Immature natural killer cell (primary cell): ENCODE measurements at regions not wholly inside any gene's neighbourhood (a gene's known extent, or its start where the extent isn't known, plus 50 kb on each side); places are given as distances from the start of the nearest gene placed in this dataset.
"Not testable (repeated sequence)": the region's sequence is repeated elsewhere in the genome, so short reads cannot be mapped to it uniquely, and the experiment has no call there.

ENCODE experiments used
- DNase-seq, 3 donors: peaks; one replicate each; pipeline ENCODE4 v3.0.0; 2022; ENCODE audit warnings: mixed read lengths in 1 of 3
- H3K27ac Mint-ChIP-seq, 6 donors: one replicate each; pipeline ENCODE4 v1.8.0; 2020; ENCODE audit warnings: mixed read lengths in 6 of 6, mild to moderate bottlenecking in 5 of 6, inconsistent platforms in 4 of 6, moderate library complexity in 3 of 6
- H3K27me3 Mint-ChIP-seq, 3 donors: one replicate each; pipeline ENCODE4 v1.8.0; 2020 to 2021; ENCODE audit warnings: low read depth in 3 of 3, mild to moderate bottlenecking in 3 of 3, mixed read lengths in 3 of 3, moderate library complexity in 3 of 3, inconsistent platforms in 1 of 3
- H3K36me3 Mint-ChIP-seq, 3 donors: one replicate each; pipeline ENCODE4 v1.8.0; 2020; ENCODE audit warnings: mixed read lengths in 3 of 3, inconsistent platforms in 2 of 3, mild to moderate bottlenecking in 2 of 3
- H3K4me1 Mint-ChIP-seq, 2 donors: one replicate each; pipeline ENCODE4 v1.8.0; 2020; ENCODE audit warnings: inconsistent platforms in 2 of 2, mild to moderate bottlenecking in 2 of 2, mixed read lengths in 2 of 2, moderate library complexity in 1 of 2
- H3K4me3 Mint-ChIP-seq, 5 donors: one replicate each; pipeline ENCODE4 v1.8.0; 2020; ENCODE audit warnings: mild to moderate bottlenecking in 5 of 5, mixed read lengths in 5 of 5, inconsistent platforms in 3 of 5, moderate library complexity in 3 of 5
- H3K9me3 Mint-ChIP-seq, 6 donors: one replicate each; pipeline ENCODE4 v1.8.0; 2020; ENCODE audit warnings: mild to moderate bottlenecking in 6 of 6, mixed read lengths in 6 of 6, inconsistent platforms in 4 of 6, moderate library complexity in 3 of 6

DNA sequence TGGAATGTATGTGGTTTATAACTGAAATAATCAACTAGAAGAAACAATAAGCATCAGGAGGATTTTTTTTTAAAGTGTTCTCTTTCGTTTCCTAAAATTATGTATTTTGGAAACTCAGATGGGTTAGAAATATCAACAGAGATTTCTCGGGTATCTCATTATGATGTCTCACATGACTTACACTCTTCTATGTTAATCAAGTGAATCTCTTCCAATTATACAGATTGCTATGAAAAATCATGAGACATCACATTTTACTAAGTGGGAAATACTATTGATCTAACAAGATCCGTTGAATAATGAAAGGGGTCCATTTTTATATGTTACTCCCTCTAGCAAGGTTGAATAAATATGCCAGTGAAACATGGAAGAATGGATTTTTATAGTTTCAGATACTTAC, 54.7 kb upstream of the NRIP1 start:
- Mint-ChIP-seq H3K36me3 (no peaks in the 10 kb centered on the region), H3K27ac (no peak overlapping the region), H3K4me1 (no peaks in the 10 kb centered on the region), H3K27me3 (peaks cover 2 to 7% (median 4%) of the 10 kb centered on the region in 3 donors), H3K9me3 (peaks cover 0 to 2% (median 0%) of the 10 kb centered on the region in 6 donors), H3K4me3 (no peak overlapping the region)
- DNase-seq, result no peak

- DNase-seq, result no peak
- no peaks in the 10 kb centered on the region for H3K4me1 Mint-ChIP-seq
- no peak overlapping the region for H3K27ac Mint-ChIP-seq
- H3K4me3 Mint-ChIP-seq, result no peak overlapping the region
- peaks cover 2 to 5% (median 4%) of the 10 kb centered on the region in 3 donors for H3K27me3 Mint-ChIP-seq
- no peaks in the 10 kb centered on the region for H3K36me3 Mint-ChIP-seq
- H3K9me3 Mint-ChIP-seq, result no peaks in the 10 kb centered on the region
These were observed 56.4 kb upstream of the NRIP1 start for GRCh38 chr21:15121097-15121654.

DNA sequence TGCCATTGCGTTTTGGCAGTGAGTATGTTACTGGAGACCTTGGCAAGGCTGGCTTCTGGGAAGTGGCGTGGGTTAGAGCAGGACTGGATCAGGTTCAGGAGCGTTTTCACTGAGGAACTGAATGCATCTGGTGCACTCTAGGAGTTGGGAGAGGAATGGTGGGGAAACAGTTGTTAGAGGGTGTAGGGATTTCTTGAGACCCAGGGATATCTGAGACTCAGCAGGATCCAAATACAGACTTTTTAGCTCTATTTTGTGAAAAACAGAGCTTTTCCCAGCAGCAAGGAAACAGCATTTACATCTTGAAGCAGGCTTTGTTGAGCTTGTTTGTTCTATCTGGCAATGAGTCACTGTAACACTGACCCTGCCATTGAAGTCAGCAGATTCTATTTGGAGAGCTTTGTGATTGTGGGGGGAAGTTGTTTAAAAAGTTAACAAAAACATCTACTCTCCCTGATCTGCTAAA, 56.9 kb upstream of the NRIP1 start:
- H3K36me3 Mint-ChIP-seq, result no peaks in the 10 kb centered on the region
- H3K4me1 Mint-ChIP-seq, result no peaks in the 10 kb centered on the region
- H3K4me3 Mint-ChIP-seq, result no peak overlapping the region
- no peak overlapping the region for H3K27ac Mint-ChIP-seq
- no peaks in the 10 kb centered on the region for H3K9me3 Mint-ChIP-seq
- no peak for DNase-seq
- peaks cover 2 to 5% (median 4%) of the 10 kb centered on the region in 3 donors for H3K27me3 Mint-ChIP-seq

- H3K4me3 Mint-ChIP-seq, result no peak overlapping the region
- peaks cover 2 to 6% (median 2%) of the 10 kb centered on the region in 3 donors for H3K27me3 Mint-ChIP-seq
- H3K4me1 Mint-ChIP-seq, result no peaks in the 10 kb centered on the region
- no peaks in the 10 kb centered on the region for H3K36me3 Mint-ChIP-seq
- no peaks in the 10 kb centered on the region for H3K9me3 Mint-ChIP-seq
- no peak overlapping the region for H3K27ac Mint-ChIP-seq
- DNase-seq, result no peak
These were observed 57.4 kb upstream of the NRIP1 start for GRCh38 chr21:15122241-15122640.

DNA sequence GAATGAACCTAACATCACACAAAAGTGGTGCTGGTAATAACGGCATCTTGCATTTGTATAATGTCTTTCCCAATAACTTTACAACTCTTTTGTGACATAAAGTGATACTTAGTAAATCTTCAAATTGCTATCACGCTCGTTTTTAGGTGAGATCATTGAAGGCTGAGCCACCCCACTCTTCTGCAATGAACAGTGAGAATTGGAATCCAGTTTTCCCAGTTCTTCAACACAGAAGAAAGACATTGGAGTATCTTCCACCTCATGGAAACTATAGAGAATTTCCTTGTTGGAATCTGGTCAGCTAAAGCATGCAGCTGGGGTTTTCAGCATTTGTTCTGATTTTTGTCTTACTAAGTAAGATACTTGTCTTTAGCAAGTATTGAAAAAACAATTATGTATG, 59.9 kb upstream of the NRIP1 start:
- H3K9me3 Mint-ChIP-seq, result no peaks in the 10 kb centered on the region
- no peaks in the 10 kb centered on the region for H3K4me1 Mint-ChIP-seq
- no peaks in the 10 kb centered on the region for H3K36me3 Mint-ChIP-seq
- no peak overlapping the region for H3K27ac Mint-ChIP-seq
- H3K27me3 Mint-ChIP-seq, result peaks cover 2 to 6% (median 2%) of the 10 kb centered on the region in 3 donors
- H3K4me3 Mint-ChIP-seq, result no peak overlapping the region
- no peak for DNase-seq

DNA sequence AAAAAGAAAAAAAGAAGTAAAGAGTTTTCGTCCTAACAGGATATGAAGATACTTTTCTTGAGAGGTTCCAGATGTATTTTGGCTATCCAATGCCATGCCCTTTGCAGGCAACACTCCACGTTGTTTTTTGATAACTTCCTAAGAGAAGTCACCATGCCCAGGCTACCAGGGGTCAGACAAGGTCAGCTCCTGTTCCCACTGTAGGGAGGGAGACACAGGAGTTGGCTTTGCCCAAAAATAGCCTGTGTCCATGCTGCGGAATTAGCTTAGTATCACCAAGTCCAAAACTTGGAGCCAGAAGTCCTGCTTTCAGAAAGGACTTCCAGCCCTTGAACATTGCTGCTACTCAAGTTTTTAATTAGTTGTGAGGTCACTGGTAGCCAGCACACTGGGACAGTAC, 62.1 kb upstream of the NRIP1 start:
- Mint-ChIP-seq H3K4me3 (no peak overlapping the region), H3K36me3 (no peaks in the 10 kb centered on the region), H3K27me3 (peaks cover 2 to 3% (median 2%) of the 10 kb centered on the region in 3 donors), H3K4me1 (no peaks in the 10 kb centered on the region), H3K9me3 (peaks cover 0 to 1% (median 0%) of the 10 kb centered on the region in 6 donors), H3K27ac (no peak overlapping the region)
- no peak for DNase-seq

DNA sequence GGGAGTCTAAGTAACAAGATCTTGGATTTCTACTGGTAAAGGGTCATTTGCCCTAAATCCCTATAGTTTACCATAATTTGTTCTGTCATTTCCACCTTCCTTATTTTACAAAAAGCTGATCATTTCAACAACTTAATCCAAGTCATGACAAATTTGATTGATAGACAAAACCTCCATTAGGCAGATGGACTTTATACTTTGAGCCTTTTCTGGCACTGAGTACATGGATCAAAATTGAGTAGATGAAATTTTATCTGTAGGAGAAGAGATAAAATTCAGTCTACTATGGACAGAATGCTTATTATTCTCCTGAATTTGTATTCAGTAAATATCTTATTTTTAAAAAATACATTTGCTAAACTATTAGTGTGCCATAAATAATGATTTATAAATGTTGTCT, 62.6 kb upstream of the NRIP1 start:
- Mint-ChIP-seq H3K4me1 (no peaks in the 10 kb centered on the region), H3K4me3 (no peak overlapping the region), H3K9me3 (peaks cover 0 to 2% (median 0%) of the 10 kb centered on the region in 6 donors), H3K36me3 (no peaks in the 10 kb centered on the region), H3K27ac (no peak overlapping the region), H3K27me3 (peaks cover 2 to 3% (median 2%) of the 10 kb centered on the region in 3 donors)
- no peak for DNase-seq

DNA sequence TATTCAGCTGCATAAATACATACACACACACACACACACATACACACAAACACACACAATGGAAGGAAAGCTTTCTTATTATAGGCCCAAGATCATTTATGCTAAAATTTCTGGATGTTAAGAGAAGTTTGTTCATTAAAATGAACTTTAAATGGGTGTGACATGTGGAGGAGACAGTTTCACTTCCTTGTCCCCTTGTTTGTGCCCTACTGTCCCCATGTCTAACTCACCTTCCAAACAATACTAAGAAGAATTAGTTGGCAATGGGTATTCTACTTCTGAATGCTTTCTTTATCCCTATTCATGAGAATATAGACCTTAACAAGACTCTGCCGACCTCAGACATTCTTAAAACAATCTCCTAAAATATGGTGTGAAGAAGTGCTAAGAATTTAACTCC, 63.5 kb upstream of the NRIP1 start:
- DNase-seq, result no peak
- Mint-ChIP-seq H3K9me3 (peaks cover 0 to 2% (median 0%) of the 10 kb centered on the region in 6 donors), H3K4me3 (no peak overlapping the region), H3K27ac (no peak overlapping the region), H3K4me1 (no peaks in the 10 kb centered on the region), H3K36me3 (no peaks in the 10 kb centered on the region), H3K27me3 (peaks cover 2 to 3% (median 2%) of the 10 kb centered on the region in 3 donors)

GRCh38 chr21:15128714-15129113, 63.9 kb upstream of the NRIP1 start:
- H3K4me3 Mint-ChIP-seq, H3K9me3 Mint-ChIP-seq, DNase-seq, H3K4me1 Mint-ChIP-seq, H3K27ac Mint-ChIP-seq, H3K27me3 Mint-ChIP-seq, H3K36me3 Mint-ChIP-seq: not testable (repeated sequence)

- no peaks in the 10 kb centered on the region for H3K4me1 Mint-ChIP-seq
These were observed 65.5 kb upstream of the NRIP1 start for GRCh38 chr21:15130326-15130725.

DNA sequence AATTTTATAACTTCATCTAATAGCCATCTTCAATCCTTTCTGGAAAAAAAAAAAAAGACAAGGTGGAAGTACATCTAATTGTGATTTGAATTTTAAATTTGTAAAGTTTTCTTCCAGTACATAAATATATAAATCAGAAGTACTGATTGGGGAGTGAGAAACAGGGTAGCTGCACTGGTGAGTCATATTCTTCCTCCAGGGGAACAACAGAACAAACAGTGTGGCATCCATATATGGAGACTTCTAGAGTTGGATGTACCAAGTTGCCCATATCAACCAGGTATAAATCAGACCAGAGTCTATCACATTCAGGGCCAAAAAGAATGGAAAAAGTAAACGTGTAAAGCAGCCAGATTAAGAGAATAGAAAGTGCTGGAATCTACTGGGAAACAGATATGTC, 66.0 kb upstream of the NRIP1 start:
- DNase-seq, result no peak
- H3K27me3 Mint-ChIP-seq, result peaks cover 0 to 4% (median 0%) of the 10 kb centered on the region in 3 donors
- peaks cover 0 to 2% (median 0%) of the 10 kb centered on the region in 6 donors for H3K9me3 Mint-ChIP-seq
- no peaks in the 10 kb centered on the region for H3K4me1 Mint-ChIP-seq
- no peak overlapping the region for H3K4me3 Mint-ChIP-seq
- no peak overlapping the region for H3K27ac Mint-ChIP-seq
- H3K36me3 Mint-ChIP-seq, result no peaks in the 10 kb centered on the region

More at GRCh38 chr21:15130326-15130725, 65.5 kb upstream of the NRIP1 start:
- H3K27me3 Mint-ChIP-seq, result peaks cover 0 to 4% (median 0%) of the 10 kb centered on the region in 3 donors
- H3K4me3 Mint-ChIP-seq, result no peak overlapping the region
- no peak overlapping the region for H3K27ac Mint-ChIP-seq
- DNase-seq, result no peak
- H3K36me3 Mint-ChIP-seq, result no peaks in the 10 kb centered on the region
- peaks cover 0 to 2% (median 0%) of the 10 kb centered on the region in 6 donors for H3K9me3 Mint-ChIP-seq

- H3K4me1 Mint-ChIP-seq, result no peaks in the 10 kb centered on the region
- H3K27ac Mint-ChIP-seq, result no peak overlapping the region
- H3K4me3 Mint-ChIP-seq, result no peak overlapping the region
- H3K27me3 Mint-ChIP-seq, result peaks cover 2 to 8% (median 3%) of the 10 kb centered on the region in 3 donors
- H3K9me3 Mint-ChIP-seq, result peaks cover 0 to 2% (median 0%) of the 10 kb centered on the region in 6 donors
- no peak for DNase-seq
- no peaks in the 10 kb centered on the region for H3K36me3 Mint-ChIP-seq
These were observed 68.0 kb upstream of the NRIP1 start for GRCh38 chr21:15132781-15133180.

DNA sequence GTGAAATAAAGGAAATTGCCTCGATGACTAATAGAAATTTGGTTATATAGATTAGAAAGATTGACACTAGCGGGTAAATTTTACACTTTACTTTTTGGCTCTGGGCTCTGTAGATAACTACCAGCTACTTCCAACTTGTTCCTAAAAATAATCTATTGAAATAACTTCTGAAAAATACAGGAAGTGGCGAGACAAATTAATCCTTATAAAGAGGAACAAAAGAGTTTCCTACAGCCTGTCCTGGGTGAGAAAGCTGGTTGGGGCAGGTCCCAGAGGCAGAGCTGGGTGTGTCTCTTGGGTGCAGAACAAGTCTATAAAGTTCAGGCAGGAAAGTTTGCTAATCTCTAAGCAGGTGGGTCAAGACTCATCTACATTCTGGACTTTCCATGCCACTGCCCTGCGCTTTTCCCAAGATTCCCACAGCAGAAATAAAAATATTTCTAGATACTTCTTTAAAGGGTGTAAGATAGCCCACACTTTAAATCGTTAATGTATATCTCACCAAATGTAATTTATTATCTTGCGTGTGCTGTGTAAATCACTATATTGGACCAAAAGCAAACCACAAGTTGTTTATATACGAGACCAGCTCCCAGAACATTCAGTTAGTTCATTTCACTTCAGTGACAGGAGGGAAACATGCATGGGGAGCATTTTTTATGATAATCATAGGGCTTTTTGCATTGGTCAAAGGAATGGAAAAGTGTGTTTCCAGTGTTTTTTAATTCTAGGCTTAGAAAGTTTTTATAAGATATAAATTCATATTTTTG, 70.1 kb upstream of the NRIP1 start:
- H3K9me3 Mint-ChIP-seq, result peaks cover 0 to 2% (median 0%) of the 10 kb centered on the region in 6 donors
- H3K27ac Mint-ChIP-seq, result no peak overlapping the region
- no peaks in the 10 kb centered on the region for H3K36me3 Mint-ChIP-seq
- no peak for DNase-seq
- H3K27me3 Mint-ChIP-seq, result peaks cover 2 to 11% (median 3%) of the 10 kb centered on the region in 3 donors
- H3K4me1 Mint-ChIP-seq, result no peaks in the 10 kb centered on the region
- no peak overlapping the region for H3K4me3 Mint-ChIP-seq

DNA sequence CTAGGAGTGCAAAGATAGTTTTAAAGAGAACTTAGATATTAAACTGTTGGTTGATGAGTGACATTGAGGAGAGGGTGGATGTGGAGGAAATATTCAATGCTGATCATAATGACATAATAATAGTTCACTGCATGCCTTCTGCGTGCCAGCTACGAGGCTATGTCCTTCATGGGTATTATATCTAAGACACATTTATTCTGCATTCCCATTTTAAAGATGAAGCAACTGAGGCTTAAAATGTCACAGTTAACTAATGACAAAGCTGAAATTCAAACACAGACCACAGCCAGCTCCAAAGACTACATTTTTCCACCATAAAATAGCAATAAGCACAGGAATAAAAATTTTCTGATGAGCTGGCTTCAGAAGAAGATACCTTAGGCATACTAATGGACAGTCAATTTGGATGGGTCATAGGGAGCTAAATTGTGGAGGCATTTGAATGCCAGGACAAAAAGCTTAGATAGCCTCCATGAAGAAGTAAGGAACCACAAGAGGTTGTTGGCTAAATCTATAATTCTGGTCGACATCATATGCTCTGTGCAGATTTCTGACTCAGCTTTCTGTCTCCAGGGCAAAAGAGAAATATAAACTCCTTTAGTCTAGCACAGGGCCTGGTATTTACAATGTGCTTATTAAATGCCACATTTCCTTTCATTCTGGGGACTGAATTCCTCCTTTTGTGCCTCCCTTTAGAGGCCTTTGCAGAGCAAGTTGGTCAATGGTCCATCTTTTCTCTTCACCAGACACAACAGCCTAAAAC, 71.2 kb upstream of the NRIP1 start:
- Mint-ChIP-seq H3K36me3 (no peaks in the 10 kb centered on the region), H3K9me3 (peaks cover 0 to 2% (median 0%) of the 10 kb centered on the region in 6 donors), H3K27me3 (peaks cover 2 to 14% (median 3%) of the 10 kb centered on the region in 3 donors), H3K27ac (no peak overlapping the region), H3K4me3 (no peak overlapping the region), H3K4me1 (no peaks in the 10 kb centered on the region)
- no peak for DNase-seq
